ENCODE measurements at regions not wholly inside any gene's neighbourhood (a gene's known extent, or its start where the extent isn't known, plus 50 kb on each side); places are given as distances from the start of the nearest gene placed in this dataset.

DNA sequence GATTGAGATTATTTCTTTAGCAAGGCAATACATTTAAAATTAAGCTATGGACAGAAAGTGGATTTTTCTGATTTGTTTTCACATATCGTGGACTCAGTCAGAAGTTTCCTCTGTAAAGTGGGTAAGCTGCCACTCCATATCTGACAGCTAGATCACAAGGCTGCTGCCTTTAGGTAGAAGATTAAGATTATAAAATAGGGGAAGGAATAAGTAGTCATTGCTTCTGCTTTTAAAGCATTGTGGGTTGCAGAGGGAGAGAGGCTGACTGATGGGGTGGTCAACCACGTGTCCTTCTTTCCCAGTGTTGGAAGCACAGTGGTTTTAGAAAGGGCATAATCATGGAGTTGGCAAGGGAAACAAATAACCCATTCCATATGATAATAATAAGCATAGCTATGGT, 74.3 kb upstream of the MOCS2 start:
- TF ChIP-seq, protein P1, sequence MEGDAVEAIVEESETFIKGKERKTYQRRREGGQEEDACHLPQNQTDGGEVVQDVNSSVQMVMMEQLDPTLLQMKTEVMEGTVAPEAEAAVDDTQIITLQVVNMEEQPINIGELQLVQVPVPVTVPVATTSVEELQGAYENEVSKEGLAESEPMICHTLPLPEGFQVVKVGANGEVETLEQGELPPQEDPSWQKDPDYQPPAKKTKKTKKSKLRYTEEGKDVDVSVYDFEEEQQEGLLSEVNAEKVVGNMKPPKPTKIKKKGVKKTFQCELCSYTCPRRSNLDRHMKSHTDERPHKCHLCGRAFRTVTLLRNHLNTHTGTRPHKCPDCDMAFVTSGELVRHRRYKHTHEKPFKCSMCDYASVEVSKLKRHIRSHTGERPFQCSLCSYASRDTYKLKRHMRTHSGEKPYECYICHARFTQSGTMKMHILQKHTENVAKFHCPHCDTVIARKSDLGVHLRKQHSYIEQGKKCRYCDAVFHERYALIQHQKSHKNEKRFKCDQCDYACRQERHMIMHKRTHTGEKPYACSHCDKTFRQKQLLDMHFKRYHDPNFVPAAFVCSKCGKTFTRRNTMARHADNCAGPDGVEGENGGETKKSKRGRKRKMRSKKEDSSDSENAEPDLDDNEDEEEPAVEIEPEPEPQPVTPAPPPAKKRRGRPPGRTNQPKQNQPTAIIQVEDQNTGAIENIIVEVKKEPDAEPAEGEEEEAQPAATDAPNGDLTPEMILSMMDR (IDR thresholded peaks at IDR 0.05 in 4 of 5, conservative IDR thresholded peaks at IDR 0.05 in 1 of 5), result no peak
- TF ChIP-seq POLR2A (IDR thresholded peaks at IDR 0.05), result no peak

All from gastrocnemius medialis (tissue), 4 donors.